Stimulated activated CD4-positive, alpha-beta T cell treated with anti-CD3 and anti-CD28 coated beads, Interleukin-15, amount 100 ng/mL, for 48 hours (primary cell): ENCODE measurements at regions not wholly inside any gene's neighbourhood (a gene's known extent, or its start where the extent isn't known, plus 50 kb on each side); places are given as distances from the start of the nearest gene placed in this dataset.
A peak's percentile ranks its signal among the peaks of the same experiment; 100 is the strongest.

ENCODE experiments used
- DNase-seq, 2 donors: peaks; one replicate each; pipeline ENCODE4 v3.0.0-alpha.2; 2020; ENCODE audit warnings: low read depth in 2 of 2

DNA sequence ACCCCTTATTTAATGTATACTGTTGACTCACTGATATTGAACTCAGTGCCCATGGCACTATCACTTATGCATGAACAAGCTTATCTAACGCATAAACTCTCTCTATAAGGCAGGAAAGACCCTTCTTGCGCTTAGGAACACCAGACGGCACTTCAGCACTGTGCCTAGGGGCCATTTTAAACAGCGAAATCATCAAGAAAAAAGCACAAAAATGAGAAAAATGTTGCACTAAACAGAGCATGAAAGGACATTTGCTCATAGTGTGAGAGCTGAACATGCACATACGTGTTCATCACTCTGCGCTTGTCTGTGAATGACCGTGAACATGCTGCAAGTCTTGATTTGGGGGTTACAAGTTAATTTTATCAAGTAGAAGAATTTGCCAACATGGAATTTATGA lies 109.6 kb downstream of the WDR11 start:
- no peak for DNase-seq

DNA sequence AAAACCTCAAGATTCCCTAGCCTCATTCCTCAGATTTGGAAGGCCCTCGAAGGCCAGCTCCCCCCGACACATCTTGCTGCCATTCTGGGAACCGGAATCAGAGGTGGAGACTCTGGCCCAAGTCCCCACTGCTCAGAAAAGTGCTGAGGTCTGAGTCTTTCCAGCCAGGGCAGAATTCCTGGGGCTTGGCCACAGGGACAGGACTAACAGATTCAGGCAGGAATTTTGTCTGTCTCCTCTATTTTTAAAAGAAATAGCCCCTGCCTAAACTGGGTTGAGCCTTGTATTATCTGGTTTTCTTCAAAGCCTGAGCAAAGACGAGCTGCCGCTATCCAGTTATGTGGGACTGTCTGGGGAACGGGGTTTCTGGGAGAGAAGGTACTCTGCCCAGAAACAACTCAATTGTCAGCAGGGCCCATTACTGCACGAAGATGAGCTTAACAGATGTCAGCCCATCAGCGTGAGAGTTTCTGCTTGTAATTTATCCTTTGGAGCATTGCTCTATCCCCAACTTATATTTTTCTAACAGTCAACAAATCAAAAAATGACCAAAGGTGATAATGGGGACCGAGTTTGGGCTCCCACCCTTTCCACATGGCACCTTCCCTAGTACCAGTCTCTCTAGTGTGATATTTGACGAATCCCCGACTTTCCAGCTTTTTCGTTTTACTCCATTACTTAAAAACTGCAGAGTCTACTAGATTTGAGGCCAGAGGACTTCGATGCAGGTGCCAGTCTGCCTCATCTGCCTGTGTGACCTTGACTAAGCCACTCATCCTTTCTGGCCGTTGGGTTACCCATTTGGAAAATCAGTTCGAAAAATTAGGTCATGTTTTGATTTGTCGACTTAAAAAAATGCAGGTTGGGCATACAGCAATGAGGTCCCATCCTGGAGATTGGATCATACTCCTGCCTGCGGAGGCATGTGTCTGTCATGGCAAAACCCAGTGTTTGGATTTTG lies 110.9 kb downstream of the WDR11 start:
- DNase-seq, result no peak

DNA sequence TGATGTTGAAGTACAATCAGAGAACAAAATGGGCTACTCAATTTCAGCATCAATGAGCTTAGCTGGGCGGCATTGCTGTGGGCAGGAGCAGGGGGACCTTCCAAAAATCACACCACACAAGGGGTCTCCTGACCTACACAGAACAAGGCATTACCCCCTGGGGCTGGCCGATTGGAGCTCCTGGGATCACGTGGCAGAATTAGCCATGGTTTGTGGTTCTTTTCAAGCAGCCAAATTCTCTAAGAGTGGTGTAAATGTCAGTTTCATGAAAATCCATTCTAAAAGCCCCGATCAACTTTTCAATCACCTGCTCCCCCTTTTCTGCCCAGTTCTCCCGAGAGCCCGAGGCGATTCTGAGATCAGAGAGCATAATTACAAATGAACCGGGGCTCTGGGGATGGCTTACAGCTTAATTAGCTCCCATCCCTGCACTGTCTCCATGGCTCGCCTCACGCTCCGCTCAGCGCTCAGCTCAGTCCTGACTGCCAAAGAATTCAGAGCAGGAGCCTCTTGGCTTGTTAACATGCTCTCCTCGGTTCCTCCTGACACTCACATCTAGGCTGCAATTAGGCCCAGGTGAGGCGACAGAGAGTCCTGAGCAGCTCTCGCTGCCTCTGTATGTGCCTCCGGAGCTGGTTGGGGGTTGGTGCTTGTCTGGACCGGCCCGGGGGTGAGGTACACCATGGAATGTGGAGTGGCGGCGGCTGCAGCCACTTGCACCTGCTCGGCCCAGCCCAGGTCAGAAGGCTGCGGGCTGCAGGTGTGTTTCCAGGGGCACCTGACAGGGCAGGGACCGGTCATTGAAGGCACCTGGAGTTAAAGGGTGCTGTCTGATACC lies 111.8 kb downstream of the WDR11 start:
- DNase-seq, result no peak

GRCh38 chr10:120963594-120964220 lies 112.5 kb downstream of the WDR11 start:
- DNase-seq, result no peak

DNA sequence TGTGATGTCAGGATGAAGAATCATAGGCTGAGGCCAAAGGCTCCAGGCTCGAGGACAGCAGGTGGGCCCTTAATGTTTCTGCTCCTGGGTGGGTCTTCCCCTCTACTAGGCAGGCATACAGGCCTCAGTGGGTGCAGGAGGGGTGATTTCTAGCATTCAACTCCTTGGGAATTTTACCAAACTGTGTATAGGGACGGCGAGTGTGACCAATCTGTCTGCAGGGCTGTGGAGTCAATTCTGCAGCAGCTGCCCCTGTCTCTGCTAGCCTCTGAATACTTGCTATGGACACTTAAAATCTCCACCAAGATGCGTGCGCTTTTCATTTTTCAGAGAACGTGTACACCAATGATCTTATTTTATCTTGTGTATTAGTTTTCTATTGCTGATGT lies 115.5 kb downstream of the WDR11 start:
- no peak for DNase-seq

GRCh38 chr10:120969219-120969645 lies 118.1 kb downstream of the WDR11 start:
- no peak for DNase-seq

GRCh38 chr10:120970595-120971529 lies 119.7 kb downstream of the WDR11 start:
- no peak for DNase-seq

- DNase-seq, result no peak
Observed at GRCh38 chr10:120971671-120972070, 120.5 kb downstream of the WDR11 start.

DNA sequence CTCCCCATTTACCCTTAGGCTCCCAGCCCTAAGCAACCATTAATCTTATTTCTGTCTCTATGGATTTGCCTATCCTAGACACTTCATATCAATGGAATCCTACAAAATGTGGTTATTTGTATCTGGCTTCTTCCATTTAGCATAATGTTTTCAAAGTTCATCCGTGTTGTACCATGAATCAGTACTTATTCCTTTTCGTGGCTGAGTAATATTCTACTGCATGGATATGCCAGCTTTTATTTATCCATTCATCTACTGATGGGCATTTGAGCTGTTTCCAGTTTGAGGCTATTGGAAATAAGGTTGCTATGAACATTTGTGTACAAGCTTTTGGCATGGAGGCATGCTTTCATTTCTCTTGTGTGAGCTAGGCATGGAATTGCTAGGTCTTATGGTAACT lies 121.1 kb downstream of the WDR11 start:
- DNase-seq, result no peak

DNA sequence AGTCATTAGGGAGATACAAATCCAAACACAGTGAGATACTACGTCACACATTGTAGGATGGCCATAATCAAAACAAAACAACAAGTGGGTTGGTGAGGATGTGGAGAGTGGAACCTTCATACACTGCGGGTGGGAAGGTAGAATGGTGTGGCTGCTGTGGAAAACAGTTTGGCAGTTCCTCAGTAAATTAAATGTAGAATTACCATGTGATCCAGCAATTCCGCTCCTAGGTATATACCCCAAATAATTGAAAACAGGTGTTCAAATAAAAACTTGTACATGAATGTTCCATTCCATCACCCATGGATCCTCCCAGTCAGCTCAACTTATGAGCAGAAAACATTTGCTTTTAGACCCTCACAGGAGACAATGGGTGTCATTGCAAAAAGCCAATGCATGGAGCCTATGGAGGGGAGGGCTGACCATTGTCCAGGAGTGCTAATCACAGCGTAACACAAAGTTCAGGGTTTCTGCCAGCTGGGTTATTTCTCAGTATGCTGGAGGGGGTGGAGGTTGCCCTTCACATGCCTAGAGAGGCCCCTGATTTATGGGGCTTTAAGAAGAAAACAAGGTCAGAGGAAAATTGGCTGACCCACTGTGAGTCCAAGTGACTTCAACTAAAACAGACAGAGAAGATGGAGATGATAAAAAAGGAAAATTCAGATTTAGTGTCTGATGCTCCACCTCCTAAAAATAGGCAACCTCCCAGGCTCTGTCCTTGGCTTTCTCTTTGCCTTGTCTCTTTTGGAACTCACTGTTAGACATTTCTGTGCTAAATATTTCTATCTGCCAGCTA lies 124.1 kb downstream of the WDR11 start:
- DNase-seq, result no peak

GRCh38 chr10:120975868-120976225 lies 124.7 kb downstream of the WDR11 start:
- DNase-seq, result no peak

GRCh38 chr10:120977897-120978296 lies 126.7 kb downstream of the WDR11 start:
- no peak for DNase-seq

GRCh38 chr10:120978589-120979252 lies 127.6 kb downstream of the WDR11 start:
- DNase-seq, result no peak

DNA sequence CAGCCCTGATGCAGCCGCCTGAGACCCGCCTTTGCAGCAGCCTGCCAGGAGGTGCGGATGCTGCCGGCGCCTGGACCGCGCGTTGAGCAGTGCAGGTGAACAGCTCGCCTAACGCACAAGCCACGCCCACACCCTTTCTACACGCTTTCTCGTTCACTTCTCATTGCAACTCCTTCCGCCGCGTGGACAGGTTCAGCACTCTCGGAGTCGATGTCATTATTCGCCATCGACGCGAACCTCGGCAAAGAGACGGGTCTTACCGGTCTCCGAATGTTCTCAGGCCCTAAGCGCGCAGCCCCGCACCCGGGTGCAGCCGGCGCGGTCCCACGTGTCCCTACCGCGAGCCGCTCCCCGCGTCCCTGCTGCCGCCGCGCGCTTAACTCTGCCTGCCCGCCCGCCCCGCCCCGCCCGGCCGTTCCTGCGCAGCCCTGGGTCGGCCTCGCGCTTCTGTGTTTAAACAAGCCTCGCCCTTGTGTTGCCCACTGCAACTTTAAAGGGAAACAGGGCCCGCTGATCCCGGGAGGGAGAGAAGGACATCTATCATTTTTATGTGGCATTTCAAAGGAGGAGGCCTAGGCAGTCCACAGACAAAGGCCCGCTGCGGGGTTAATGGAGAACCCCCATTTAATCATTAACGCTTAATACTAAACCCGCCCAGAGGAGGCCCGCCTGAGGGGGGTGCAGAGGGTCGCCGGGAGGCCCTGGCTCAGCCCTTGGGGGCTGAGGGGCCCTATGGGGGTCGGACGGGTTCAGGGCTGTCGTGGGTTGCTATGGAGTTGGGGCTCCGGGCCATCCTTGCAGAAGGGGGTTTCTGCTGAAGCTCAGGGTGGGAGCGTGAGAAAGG lies 128.5 kb downstream of the WDR11 start:
- peak; percentile 1 to 2 for DNase-seq

GRCh38 chr10:120980279-120981255 lies 129.4 kb downstream of the WDR11 start:
- no peak for DNase-seq

DNA sequence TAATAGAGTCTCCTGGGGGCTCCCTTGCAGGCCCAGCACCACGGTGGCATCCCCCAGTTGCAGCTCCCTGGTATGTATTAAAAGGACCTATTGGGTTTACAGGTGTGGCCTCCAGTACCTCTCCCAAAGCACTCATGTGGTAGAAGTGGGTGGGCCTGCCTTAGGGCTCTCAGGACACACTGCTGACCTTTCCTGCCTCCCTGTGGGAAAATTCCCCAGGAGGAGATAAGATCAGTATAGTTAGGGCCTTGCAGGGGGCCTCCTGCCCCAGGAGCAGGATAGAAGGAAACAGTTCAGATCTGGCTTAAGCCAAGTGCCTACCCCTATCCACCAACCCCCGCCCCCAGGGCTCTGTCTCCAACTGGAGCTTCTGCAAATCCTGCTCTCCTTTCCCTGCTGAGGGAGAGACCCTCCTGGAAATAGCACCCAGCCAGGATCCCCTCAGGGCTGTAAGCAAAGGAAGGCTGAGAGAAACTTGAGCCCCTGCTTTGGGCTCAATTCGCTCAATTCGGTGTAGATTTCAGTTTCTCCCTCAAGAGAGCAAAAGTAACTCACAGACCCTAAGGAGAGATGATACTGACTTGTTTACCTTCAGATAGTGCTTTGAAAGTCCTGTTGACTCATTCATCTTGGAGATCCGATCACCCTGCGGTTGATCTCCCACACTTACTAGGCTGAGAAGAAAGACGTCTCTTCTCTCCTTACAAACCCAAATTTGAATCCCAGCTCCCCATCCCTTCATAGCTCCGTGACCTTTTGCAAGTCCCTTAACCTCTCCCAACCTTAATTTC lies 130.6 kb downstream of the WDR11 start:
- no peak for DNase-seq

GRCh38 chr10:120982507-120982906 lies 131.3 kb downstream of the WDR11 start:
- no peak for DNase-seq
